ENCODE measurements at regions not wholly inside any gene's neighbourhood (a gene's known extent, or its start where the extent isn't known, plus 50 kb on each side); places are given as distances from the start of the nearest gene placed in this dataset.

- no peak for TF ChIP-seq ZNF75A (CRISPR knock-in tag; IDR thresholded peaks at IDR 0.05)
- no peak for TF ChIP-seq GTF2A2 (tag; IDR thresholded peaks at IDR 0.05)
- TF ChIP-seq ZBTB43 (CRISPR knock-in tag; IDR thresholded peaks at IDR 0.05), result no peak
- no peak for TF ChIP-seq NR0B1 (IDR thresholded peaks at IDR 0.05; ENCODE audit: partially characterized antibody)
- no peak for TF ChIP-seq ZNF561 (CRISPR knock-in tag; conservative IDR thresholded peaks at IDR 0.05)
- no peak for TF ChIP-seq NCOA1 (IDR thresholded peaks at IDR 0.05; ENCODE audit: low read depth)
- TF ChIP-seq, protein P1, sequence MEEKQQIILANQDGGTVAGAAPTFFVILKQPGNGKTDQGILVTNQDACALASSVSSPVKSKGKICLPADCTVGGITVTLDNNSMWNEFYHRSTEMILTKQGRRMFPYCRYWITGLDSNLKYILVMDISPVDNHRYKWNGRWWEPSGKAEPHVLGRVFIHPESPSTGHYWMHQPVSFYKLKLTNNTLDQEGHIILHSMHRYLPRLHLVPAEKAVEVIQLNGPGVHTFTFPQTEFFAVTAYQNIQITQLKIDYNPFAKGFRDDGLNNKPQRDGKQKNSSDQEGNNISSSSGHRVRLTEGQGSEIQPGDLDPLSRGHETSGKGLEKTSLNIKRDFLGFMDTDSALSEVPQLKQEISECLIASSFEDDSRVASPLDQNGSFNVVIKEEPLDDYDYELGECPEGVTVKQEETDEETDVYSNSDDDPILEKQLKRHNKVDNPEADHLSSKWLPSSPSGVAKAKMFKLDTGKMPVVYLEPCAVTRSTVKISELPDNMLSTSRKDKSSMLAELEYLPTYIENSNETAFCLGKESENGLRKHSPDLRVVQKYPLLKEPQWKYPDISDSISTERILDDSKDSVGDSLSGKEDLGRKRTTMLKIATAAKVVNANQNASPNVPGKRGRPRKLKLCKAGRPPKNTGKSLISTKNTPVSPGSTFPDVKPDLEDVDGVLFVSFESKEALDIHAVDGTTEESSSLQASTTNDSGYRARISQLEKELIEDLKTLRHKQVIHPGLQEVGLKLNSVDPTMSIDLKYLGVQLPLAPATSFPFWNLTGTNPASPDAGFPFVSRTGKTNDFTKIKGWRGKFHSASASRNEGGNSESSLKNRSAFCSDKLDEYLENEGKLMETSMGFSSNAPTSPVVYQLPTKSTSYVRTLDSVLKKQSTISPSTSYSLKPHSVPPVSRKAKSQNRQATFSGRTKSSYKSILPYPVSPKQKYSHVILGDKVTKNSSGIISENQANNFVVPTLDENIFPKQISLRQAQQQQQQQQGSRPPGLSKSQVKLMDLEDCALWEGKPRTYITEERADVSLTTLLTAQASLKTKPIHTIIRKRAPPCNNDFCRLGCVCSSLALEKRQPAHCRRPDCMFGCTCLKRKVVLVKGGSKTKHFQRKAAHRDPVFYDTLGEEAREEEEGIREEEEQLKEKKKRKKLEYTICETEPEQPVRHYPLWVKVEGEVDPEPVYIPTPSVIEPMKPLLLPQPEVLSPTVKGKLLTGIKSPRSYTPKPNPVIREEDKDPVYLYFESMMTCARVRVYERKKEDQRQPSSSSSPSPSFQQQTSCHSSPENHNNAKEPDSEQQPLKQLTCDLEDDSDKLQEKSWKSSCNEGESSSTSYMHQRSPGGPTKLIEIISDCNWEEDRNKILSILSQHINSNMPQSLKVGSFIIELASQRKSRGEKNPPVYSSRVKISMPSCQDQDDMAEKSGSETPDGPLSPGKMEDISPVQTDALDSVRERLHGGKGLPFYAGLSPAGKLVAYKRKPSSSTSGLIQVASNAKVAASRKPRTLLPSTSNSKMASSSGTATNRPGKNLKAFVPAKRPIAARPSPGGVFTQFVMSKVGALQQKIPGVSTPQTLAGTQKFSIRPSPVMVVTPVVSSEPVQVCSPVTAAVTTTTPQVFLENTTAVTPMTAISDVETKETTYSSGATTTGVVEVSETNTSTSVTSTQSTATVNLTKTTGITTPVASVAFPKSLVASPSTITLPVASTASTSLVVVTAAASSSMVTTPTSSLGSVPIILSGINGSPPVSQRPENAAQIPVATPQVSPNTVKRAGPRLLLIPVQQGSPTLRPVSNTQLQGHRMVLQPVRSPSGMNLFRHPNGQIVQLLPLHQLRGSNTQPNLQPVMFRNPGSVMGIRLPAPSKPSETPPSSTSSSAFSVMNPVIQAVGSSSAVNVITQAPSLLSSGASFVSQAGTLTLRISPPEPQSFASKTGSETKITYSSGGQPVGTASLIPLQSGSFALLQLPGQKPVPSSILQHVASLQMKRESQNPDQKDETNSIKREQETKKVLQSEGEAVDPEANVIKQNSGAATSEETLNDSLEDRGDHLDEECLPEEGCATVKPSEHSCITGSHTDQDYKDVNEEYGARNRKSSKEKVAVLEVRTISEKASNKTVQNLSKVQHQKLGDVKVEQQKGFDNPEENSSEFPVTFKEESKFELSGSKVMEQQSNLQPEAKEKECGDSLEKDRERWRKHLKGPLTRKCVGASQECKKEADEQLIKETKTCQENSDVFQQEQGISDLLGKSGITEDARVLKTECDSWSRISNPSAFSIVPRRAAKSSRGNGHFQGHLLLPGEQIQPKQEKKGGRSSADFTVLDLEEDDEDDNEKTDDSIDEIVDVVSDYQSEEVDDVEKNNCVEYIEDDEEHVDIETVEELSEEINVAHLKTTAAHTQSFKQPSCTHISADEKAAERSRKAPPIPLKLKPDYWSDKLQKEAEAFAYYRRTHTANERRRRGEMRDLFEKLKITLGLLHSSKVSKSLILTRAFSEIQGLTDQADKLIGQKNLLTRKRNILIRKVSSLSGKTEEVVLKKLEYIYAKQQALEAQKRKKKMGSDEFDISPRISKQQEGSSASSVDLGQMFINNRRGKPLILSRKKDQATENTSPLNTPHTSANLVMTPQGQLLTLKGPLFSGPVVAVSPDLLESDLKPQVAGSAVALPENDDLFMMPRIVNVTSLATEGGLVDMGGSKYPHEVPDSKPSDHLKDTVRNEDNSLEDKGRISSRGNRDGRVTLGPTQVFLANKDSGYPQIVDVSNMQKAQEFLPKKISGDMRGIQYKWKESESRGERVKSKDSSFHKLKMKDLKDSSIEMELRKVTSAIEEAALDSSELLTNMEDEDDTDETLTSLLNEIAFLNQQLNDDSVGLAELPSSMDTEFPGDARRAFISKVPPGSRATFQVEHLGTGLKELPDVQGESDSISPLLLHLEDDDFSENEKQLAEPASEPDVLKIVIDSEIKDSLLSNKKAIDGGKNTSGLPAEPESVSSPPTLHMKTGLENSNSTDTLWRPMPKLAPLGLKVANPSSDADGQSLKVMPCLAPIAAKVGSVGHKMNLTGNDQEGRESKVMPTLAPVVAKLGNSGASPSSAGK (IDR thresholded peaks at IDR 0.05), result peak; percentile 80
- no peak for TF ChIP-seq EP300 (IDR thresholded peaks at IDR 0.05; ENCODE audit: low read length)
- TF ChIP-seq KAT8 (IDR thresholded peaks at IDR 0.05; ENCODE audit: low read depth), result no peak
- TF ChIP-seq ZNF174 (CRISPR knock-in tag; IDR thresholded peaks at IDR 0.05), result no peak
- no peak for TF ChIP-seq ZNF707 (CRISPR knock-in tag; conservative IDR thresholded peaks at IDR 0.05)
- TF ChIP-seq, protein P2, sequence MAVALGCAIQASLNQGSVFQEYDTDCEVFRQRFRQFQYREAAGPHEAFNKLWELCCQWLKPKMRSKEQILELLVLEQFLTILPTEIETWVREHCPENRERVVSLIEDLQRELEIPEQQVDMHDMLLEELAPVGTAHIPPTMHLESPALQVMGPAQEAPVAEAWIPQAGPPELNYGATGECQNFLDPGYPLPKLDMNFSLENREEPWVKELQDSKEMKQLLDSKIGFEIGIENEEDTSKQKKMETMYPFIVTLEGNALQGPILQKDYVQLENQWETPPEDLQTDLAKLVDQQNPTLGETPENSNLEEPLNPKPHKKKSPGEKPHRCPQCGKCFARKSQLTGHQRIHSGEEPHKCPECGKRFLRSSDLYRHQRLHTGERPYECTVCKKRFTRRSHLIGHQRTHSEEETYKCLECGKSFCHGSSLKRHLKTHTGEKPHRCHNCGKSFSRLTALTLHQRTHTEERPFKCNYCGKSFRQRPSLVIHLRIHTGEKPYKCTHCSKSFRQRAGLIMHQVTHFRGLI (CRISPR knock-in tag; IDR thresholded peaks at IDR 0.05), result no peak
Observed at GRCh38 chr6:95519228-95520037, 57.9 kb upstream of the MANEA start (continued).
